GM19035 (cell line): ENCODE measurements at regions not wholly inside any gene's neighbourhood (a gene's known extent, or its start where the extent isn't known, plus 50 kb on each side); places are given as distances from the start of the nearest gene placed in this dataset.

ENCODE experiments used
- ATAC-seq: cut with Tn5 transposase; IDR thresholded peaks from one replicate; pipeline ENCODE4 v1.9.1; 2021; ENCODE audit not compliant: unreplicated experiment

DNA sequence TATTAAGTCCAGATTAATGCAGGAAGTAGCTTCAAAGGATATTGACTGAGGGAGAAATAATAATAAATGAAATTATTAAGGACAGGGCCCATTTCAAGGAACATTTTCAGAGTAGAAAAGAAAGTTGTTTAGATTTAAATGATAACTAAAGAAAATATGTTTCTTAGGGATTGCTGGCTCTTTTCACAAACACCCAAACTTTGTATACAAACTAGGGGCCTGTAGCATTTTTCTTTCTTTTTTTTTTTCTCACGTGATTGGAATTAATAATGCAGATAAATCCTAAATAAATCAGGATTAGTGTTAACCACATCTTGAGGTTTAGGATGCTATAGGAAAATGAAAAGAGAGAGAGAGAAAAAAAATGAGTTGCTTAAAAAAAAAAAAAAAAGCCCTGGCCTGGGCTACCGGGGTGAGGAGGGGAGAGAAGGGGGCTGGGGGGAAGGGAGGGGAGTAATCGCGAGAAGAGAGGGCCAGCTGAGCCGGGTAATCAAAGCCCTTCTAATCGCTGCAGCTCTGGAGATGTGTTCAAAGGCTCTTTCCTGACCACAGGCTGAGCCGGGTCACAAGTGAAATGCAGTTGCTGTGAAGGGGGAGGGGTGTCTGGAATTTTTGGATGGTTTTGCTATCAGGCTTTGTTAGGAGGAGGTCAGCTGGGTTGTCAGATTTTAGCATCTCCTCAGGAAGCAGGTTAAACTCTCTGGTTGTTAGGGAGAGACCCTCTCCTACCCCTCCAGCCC lies 104.6 kb upstream of the ZFHX3 start:
- ATAC-seq: no peak

GRCh38 chr16:73151941-73152340 lies 104.0 kb upstream of the ZFHX3 start:
- ATAC-seq: no peak

DNA sequence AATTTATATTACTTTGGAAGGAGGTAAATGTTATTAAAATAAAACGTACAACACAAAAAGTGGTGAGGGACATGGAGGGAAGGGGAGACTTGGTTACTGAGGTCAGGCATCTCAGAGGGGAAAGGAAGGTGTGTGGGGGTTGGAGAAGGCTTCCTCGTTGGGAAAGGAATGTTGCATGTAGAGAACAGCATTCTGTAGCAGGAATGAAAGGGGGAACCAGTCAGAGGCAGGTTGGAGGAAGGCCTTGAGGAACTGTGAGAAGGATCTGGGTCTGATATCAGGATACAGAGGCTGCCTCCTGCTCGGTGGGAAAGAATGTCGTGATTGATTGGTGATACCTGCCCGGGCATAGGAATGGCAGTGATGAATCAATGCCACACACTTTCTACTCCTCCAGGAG lies 103.3 kb upstream of the ZFHX3 start:
- ATAC-seq: no peak

DNA sequence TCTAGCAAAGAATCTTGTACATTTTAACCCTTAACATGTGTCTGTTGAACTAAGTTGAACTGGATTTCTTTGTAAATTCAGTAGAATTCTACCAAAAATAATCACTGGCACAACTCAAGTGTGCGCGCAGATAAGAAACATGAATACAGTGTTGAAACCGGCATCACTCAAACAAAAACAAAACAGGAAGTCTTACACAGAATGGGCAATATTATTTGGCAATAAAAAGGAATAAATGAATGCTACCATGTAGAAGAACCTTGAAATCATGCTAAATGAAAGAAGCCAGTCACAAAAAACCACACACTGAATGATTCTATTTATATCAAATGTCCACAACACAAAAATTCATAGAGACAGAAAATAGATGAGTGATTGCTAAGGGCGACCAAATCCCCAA lies 102.9 kb upstream of the ZFHX3 start:
- no peak for ATAC-seq

GRCh38 chr16:73149334-73149733 lies 101.4 kb upstream of the ZFHX3 start:
- no peak for ATAC-seq

GRCh38 chr16:73147958-73148357 lies 100.0 kb upstream of the ZFHX3 start:
- ATAC-seq: no peak

DNA sequence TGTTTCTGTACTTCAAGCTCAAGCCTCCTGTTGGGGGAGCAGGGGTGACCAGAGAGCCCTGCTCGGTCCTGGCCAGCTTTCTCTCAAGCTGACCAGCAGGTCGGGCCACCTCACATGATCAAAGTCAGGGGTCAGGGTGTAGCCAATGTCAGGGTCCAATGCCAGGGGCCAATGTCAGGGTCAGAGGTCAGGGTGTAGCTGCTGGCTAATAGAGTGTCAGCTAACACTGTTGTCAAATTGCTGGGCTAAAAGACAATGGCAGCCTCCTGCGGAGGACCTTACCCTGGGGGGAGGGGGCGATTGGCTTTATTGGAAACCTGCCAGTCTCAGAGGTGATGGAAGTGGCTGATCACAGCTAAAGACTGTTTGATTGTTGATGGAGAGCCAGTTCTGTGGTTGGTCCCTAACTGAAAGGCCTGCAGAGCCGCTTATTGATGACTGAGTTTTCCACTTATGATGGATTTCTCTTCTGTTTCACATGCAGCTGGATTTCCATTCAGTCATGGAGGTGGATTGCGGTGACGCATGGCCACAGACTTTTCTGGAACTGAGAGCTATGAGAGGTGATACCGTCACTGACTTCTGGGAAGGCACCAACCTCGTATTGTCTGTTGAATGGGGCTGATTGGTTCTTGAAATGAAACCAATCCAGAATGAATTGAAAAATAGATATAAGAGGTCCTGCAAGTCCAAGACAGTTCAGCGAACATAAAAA lies 97.4 kb upstream of the ZFHX3 start:
- no peak for ATAC-seq

GRCh38 chr16:73143576-73144422 lies 95.9 kb upstream of the ZFHX3 start:
- ATAC-seq: no peak

- no peak for ATAC-seq
Observed at GRCh38 chr16:73143002-73143401, 95.1 kb upstream of the ZFHX3 start.

GRCh38 chr16:73142053-73142854 lies 94.3 kb upstream of the ZFHX3 start:
- no peak for ATAC-seq

DNA sequence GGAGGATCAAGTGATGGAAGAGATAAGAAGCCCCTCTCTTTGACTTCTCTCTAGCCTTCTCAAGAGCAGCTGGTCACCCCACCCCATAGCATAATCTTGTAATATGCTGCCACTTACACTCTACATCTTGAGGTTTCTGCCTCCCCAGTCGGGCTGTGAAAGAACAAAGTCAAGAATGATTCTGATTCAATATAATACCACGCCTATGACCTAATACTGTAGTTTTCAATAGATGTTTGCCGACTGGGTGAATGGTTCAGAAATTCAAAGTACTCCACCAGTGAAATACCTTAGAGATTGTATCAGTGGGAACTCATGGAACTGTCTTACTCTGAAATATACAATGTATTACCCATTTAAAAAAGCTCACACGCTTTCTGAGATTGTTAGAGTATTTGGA lies 93.0 kb upstream of the ZFHX3 start:
- no peak for ATAC-seq

DNA sequence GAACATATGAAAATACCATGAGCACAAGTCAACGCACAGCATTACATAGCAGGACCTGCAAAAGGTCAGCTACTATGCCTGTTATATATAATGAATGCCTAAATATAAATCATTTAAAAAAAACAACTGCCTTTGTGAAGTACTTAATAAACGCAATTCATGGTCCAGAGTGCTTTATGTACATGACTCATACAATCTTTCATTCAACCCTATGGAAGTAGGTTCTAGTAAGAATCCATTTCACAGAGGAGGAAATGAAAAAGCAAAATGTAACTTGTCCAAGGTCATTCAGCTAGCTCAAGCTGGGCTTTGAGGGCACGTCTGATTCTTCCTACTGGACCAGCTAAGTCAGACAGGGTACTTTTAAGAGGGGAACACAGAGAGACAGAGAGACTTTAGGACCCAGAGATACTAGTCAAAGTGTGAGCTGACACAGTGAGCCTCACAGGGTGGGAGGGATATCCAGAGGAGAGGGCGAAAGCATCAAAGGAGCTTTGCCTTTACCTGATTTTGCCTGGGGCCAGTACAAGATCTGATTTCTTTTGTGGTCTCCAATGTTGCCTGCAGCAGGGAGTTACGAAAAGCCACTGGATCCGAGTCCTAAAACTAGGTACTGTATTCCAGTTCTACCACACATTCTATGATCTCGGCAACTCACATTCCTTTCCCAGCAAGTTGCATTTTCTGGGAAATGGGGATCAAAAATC lies 83.4 kb upstream of the ZFHX3 start:
- ATAC-seq: no peak

DNA sequence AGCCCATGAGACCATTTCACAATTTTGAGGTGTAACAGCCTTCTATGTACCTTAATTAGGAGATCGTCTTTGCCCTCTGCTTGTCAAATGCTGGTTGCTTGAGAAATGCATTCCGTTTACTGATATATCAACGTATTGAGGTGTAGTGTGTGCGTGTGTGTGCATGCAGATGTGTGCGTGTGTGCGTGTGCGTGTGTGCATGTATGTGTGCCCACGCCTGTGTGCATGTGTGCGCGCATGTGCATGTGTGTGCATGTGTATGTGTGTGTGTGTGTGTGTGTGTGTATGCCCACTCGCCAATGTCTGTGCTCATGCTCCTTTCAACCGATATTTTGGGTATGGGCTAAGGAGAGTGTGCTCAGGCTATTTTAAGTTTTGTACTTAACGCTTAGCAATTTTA lies 81.5 kb upstream of the ZFHX3 start:
- ATAC-seq: no peak

DNA sequence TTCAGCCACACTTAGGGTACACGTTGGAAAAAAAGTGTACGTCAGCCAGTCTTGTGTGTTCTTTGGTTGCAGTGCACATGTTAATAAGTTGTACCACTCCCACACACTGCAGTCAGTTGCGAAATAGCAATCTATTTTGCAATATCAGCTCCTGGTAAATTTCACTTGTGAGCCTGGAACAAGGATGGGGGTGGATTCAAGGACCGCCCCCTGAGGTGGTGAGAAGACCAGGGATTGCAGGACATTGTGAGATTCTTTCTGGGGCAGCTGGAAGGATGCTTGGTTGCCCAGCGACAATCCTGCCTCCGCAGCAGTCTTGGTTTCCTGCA lies 78.6 kb upstream of the ZFHX3 start:
- ATAC-seq: no peak

GRCh38 chr16:73125850-73126524 lies 78.1 kb upstream of the ZFHX3 start:
- ATAC-seq: no peak

DNA sequence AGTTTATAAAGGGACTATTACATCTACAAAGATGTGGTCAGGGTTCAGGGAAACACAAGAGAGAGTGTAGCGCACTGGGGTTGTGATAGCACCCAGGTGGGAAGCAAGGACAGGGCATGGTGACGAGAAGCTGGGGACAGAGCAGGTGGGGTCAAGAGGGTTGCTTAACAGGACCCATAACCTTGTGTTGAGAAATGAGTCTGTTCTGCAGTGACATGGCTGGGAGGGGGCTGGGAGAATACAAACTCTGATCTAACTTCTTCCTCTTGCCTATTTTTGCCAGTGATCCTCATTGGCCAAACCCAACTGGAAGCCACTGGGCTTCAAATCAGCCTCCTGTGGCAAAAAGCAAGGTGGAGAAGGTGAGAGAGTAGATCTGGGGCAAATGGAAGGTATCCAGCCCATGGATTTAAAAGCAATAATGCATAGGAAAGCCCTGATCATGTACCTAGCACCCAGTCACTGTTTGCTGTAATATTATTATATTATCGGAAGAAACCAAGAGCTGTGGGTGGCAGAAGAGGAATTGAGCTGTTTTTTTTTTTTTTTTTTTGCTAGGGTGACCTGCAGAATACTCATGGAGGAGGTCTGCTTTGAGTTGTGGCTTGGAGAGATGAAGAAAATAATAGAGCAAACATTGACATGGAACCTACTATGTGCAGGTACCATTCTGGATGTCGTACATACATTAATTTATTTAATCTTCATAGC lies 76.9 kb upstream of the ZFHX3 start:
- ATAC-seq: no peak

DNA sequence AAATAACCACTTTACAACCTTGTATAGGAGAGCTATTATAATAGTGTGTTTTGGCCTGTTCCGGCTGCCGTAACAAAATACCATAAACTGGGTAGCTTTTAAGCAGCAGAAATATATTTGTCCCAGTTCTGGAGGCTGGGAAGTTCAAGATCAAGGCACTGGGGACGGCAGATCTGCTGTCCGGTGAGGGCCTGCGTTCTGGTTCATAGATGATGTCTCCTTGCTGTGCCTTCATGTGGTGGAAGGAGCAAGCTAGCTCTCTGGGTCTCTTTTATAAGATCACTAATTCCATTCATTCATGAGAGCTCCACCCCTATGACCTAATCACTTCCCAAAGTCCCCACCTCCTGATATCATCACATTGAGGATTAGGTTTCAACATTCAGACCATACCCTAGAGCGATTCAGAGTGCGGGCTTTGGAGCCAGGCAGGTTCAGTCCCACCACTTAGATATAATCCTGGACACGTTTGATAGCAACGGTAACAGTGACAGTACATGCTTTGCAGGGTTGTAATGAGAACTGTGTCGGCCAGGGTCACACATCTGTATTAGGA lies 76.2 kb upstream of the ZFHX3 start:
- no peak for ATAC-seq

GRCh38 chr16:73122604-73123391 lies 74.9 kb upstream of the ZFHX3 start:
- ATAC-seq: no peak
